Stimulated activated CD8-positive, alpha-beta memory T cell treated with anti-CD3 and anti-CD28 coated beads, Interleukin-15, amount 100 ng/mL, for 1 hour (primary cell): ENCODE measurements at regions not wholly inside any gene's neighbourhood (a gene's known extent, or its start where the extent isn't known, plus 50 kb on each side); places are given as distances from the start of the nearest gene placed in this dataset.
"Not testable (repeated sequence)": the region's sequence is repeated elsewhere in the genome, so short reads cannot be mapped to it uniquely, and the experiment has no call there.

Experiments used
- DNase-seq: peaks from one replicate; pipeline ENCODE4 v3.0.0-alpha.2; 2020; ENCODE audit warnings: low read depth

DNA sequence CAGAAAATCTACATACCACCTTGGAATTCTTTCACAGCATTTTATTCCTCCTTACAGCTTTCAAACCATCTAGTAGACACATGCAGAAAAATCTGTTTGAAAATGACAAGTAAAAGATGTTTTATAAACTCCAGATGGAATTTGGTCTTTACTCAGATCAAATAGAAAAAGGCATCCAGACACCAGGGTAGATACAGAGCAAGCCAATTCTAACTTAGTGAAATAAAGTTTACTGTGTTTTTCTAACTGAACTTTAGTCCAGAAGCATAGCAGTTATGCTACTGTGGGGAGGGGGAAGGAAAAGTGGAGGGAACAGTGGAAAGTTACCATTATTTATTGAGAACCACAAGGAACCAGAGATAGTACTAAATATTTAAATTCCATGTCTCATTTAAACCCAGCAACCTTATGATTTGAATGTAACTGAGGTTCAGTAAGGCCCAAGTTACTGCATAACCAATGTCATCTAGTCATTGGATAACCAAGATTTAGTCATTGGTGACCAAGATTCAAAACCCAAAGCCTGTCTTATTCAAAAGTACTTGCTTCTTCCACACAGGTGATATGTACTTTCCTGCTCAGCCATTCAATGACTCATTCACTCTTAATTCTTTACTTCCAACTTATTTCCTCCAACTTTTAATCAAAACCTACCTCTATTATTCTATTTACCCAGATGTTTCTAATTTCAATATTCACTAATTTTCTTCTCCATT, 57.7 kb downstream of the RAD51AP2 start:
- no peak for DNase-seq

DNA sequence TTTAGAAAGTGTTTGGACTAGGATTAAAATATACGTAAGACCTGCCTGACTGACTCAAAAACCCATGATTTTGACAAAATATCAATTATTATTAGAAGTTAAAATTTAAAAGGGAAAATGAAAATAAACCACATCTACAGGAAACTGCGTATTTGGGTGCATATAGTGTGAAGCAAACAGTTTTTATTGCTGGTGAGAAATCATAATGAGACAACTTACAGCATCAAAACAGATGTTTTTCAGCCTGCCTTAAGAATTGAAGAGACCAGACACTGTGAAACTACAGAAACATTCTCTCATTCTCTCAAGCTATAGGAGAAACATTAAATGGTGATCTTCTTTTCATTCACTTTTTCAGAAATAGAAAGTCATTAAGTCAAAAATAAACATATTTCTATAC, 62.9 kb downstream of the RAD51AP2 start:
- no peak for DNase-seq

DNA sequence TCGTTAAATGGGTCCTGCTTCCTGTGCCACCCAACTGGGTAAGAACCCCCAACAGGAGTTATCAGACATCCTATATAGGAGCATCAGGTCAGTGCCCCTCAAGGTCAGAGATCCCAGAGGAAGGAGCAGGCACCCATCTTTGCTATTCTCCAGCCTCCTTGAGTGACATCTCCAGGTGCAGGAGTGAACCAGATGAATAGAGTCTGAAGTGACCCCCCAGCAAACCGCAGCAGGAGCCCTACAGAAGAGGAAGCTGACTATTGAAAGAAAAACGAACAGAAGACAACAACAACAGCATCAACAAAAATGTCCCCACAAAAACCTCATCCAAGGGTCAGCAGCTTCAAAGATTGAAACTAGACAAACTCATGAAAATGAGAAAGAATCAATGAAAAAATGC, 72.0 kb downstream of the RAD51AP2 start:
- DNase-seq = not testable (repeated sequence)

DNA sequence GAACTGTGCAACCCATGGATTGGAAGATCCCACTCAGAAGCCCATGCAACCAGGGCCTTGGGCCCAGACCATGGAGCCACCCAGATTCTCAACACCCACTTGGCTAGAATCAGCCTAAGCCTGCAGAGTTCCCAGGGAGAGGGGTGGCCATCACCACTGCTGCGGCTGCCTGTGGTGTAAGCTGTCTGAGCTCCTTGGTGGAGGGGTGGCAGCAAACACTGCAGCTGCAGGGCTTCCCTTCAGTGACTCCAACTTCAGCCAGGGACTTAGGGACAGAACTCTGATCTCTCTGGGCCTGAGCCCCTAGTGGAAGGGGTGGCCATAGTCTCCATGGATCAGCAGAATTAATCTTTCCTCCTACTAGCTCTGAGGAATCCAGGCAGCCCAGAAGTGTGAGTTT, 72.5 kb downstream of the RAD51AP2 start:
- DNase-seq = no peak

DNA sequence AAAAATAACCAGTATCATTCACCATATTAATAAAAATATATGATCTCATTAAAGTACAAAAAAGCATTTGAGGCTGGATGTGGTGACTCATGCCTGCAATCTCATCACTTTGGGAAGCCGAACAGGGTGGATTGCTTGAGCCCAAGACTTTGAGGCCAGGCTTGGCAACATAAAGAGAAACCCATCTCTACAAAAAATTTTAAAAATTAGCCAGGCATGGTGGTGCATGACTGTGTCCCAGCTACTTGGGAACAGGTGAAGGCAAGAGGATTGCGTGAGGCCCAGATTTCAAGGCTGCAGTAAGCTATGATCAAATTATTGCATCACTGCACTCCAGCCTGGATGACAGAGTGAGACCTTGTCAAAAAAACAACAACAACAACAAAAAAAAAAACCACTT, 75.9 kb downstream of the RAD51AP2 start:
- DNase-seq = no peak

DNA sequence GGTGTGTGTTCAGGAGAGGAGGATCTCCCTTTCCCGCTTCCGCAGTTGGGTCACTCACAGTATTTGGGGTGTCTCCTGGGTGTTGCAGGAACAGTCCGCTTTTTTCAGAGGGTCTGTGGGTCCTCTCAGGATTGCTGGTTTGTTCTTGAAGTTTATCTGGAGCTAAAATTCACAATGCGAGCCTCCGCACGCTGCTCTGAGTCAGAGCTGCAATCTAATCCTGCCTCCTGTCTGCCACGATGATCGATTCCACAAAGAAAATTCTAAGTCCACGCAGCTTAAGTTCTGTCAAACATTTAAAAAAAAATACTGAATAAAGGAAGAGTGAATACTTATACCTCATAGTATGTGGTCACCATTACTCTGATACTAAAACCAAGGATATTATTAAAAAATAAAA, 76.5 kb downstream of the RAD51AP2 start:
- DNase-seq = no peak

DNA sequence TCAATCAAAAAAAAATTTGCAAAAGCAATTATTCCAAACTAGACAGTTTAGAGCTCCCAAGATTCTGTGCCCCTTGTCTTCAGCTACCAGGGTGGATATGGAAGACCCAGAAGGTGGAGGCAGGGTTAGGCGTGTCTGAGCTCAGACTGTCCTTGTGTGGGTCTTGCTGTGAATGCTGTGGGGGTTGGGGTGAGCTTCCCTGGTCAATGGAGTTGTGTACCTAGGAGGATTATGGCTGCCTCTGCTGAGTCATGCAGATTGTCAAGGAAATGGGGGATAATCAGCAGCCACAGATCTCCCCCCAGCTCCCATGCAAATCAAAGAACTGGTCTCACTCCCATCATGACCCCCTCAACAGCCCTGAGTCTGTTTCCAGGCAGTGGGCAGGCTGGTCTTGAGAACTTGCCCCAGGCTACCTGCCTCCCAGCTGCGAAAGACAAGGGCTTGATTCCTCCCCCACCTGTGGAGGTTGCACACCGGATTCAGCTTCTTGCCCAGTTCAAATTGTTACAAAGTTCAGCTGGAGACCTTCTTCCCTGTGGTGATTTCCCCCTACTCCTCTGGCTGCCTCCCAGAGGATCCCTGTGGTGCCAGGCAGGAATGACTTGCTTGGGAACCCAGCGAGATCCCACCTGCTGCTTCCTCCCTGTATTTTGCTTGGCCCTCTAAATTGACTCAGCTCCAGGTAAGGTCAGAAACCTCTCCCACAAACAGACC, 77.0 kb downstream of the RAD51AP2 start:
- no peak for DNase-seq

DNA sequence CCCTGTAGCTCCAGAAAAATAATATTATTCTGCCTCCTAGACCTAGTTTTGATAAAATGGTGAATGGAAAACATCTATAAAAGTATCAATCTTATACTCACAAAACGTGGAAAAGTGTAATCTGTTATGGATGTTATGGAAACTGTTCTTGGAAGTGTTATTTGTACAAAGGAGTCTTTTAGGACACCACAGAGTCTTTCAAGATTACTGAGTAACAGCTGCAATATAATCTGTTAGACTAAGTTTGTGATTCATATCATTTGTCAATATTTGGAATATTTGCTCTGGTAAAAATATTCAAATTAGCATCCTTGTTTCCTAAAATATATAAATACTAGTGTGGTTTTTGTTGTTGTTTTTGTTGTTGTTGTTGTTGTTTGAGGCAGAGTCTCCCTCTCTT, 87.9 kb downstream of the RAD51AP2 start:
- DNase-seq = no peak

DNA sequence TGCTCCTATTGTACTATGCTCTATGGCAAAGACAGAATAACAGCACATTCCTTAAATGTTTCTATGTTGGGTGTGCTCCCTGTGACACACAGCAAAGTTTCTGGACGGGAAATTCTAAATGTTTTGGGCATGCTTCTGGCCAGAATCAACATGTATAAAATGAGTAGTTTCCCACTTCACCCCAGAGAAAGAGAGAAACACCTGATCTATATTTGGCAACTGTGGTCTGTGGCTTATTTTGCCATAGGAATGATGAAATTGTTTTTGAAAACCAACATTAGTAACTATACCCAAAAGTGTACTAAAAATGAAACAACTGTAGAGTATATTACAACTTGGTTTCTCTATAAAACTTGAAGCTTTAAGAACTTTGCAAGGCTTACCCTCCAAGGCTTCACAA, 89.1 kb downstream of the RAD51AP2 start:
- no peak for DNase-seq

DNA sequence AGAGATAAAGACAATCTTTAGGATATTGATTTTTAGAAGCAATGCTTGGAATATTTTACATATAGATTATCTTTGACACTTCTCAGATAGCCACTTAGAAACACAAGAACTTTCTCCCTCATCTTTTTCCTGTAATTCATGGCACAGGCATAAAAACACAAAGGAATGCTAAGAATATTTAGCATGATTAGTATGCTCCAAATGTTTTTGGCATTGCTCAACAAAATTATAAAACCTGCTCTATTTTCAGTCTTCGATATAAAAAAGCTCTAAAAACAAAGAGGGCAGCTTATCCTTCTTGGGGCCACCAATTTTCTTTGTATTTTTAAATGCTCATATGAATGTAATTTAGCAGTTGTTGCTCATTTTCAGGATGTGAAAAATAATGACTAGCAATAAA, 90.8 kb downstream of the RAD51AP2 start:
- no peak for DNase-seq

DNA sequence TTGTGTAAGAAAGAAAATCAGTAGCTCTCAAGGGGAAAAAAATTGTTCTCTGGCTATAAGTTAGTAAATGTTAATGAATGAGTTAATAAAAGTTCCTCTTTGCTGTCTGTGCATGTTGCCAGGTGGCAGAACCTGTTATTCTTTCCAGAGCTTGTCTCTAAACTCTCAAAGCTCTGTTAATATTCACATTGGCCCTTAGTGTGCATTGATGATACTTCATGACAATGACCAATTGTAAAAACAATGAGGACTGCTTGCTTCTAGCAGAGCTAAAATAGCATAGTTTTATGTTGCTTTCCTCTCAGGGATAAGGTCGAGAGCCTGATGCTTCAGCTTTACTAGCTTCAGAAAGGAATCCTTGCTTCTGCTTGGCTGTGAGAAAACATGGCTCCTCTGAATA, 91.5 kb downstream of the RAD51AP2 start:
- DNase-seq = no peak

DNA sequence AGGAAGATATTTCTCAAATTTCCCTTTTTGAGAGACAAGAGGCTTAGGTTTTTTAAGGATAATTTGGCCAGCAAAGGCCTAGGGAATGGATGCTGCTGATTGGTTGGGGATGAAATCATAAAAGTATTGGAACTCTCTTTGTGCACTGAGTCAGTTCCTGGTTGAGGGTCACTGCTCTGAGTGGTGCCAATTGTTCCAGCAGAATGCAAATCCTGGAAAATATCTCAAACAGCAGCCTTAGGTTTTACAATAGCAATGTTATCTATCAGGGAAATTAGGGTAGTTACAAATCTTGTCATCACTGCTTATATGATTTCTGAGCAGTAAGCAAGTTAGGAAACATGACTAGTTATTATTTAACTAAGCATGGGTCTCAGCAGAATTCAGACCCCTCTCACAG, 96.2 kb downstream of the RAD51AP2 start:
- DNase-seq = no peak

DNA sequence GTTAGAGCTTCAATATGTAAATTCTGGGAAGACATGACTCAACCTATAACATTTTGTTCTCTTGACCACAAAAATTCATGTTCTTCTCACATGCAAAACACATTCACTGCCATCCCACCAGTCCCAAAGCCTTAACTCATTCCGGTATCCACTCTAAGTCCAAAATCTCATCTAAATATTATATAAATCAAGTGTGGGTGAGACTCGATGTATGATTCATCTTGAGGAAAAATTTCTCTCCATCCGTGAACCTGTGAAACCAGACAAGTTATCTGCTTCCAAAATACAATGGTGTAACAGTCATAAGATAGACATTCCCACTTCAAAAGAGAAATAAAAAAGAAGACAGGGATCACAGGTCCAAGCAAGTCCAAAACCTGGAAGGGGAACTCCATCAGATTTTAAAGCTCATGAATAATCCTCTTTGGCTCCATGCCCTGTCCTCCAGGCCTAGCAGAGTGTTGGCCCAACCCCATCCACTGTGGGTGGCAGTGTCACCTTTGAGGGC, 101.3 kb downstream of the RAD51AP2 start:
- DNase-seq = no peak

DNA sequence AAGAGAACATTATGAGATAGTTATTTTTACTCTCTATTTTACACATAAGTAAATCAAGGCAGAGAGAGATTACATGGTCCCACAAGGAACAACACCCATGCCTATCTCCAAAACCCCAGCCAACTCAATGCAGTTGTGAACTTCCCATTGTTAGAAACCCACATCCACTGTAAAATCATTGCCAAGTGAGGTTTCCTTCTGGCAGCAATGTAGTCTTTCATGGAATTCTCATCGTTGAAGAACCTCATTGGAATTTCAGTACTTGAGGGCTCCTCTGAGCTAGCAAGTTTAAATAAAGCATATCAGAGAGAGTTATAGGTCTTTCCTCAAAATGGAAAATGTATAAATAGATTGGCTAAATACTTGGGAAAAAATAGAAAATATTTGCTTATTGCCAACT, 105.2 kb downstream of the RAD51AP2 start:
- DNase-seq = no peak

DNA sequence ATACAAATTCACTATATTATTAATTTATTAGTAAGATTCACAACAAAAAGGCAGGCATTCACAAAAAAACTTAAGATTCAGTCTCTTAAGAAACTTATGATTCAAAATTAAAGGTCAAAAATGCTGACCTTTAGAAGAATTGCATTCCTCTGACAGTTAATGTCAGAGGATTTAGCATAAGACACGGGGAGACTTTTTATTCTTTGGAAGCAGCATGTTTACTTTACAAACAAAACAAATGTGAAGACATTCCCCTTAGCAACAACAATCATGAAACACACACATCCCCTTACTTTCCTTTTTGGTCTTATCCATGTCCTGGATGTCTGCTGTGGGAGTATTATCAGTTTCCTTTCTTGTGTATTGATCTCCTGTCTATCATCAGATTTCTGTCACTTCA, 117.1 kb downstream of the RAD51AP2 start:
- no peak for DNase-seq

DNA sequence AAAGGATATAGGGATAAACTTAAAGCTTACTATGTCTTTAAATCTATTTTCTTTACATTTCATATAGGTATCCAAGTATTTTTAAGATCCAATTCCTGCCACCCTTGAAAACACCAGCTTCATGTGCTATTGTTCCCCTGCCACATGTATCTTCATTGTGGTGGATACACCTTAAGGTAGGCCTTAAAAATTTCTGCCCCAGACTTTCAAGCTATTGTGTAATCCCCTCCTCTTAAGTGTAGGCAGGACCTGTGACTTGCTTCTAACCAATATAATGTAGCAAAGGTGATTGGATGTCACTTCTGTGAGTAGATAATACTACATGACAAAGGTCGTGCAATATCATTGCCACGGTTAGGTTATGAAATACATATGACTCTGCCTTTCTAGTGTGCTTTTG, 119.5 kb downstream of the RAD51AP2 start:
- no peak for DNase-seq

DNA sequence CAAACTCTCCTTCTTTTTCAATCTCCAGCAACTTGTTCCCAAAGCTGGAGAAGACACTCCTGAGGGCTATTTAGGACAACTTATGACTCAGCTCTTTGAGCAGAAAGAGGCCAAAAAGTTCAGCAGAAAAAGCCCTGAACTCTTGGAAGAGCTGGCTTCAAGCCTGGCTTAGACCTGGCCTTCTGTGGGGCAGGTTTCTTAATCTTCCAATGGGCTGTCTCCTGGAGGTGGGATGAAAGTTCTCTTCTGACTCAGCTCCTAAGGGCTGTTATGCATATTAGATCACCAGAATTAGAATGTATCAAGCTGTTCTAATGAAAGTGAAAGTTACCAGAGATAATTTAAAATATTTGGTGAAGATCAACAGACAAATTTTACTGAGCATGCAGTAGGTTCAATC, 129.4 kb downstream of the RAD51AP2 start:
- DNase-seq = no peak

DNA sequence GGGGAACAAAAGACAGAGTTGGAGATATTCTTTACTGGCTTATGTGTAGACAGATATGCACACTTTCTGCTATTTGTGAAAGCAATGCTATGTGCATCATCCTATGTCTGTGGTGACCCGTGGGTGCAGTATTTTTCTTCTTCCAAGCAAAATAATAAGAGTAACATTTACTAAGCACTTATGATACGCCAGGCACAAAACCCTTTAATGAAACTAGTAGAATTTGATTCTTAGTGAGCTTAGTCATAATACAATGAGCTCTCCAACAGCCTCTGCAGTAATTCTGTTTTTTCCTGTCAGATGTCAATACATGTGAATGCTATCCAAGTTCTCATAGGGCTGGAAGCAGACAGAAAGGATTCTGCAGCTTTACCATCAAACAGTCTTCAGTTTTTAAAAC, 130.6 kb downstream of the RAD51AP2 start:
- no peak for DNase-seq

DNA sequence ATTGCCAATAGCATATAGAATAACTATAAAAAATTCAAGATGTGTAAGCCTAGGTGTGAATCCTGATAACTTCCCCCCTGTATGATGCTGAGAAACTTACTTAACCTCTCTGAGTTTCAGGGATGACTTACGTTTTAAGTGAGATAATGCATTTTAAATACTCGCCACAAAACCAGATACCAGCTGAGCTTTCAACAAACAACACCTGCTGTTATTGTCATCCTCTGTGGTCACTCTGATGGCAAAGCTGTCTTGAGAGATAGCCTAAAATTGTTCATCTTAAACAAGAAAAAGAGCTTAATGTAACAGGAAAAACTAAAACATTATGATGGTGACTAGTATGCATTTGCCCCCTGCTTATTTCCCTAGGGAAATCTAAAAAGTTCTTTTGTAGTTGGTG, 131.5 kb downstream of the RAD51AP2 start:
- no peak for DNase-seq

DNA sequence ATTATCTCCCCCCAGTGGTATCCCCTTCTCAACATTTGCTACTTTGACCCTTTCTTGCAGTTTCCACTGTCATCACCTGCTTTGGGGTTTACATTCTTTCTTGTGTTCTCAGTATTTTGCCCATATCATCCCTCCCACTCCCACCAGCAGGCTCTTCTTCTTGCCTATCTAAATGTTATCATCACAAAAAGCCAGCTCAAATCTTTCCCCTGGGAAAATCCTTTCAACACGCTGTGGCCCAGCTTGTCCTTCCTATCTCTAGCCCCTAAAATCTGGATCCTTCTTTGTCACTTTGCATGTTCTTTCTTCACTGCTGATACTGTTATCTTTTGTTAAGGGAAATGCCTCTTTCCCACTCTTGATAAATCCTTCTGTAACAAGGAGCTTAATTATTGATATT, 138.2 kb downstream of the RAD51AP2 start:
- no peak for DNase-seq

DNA sequence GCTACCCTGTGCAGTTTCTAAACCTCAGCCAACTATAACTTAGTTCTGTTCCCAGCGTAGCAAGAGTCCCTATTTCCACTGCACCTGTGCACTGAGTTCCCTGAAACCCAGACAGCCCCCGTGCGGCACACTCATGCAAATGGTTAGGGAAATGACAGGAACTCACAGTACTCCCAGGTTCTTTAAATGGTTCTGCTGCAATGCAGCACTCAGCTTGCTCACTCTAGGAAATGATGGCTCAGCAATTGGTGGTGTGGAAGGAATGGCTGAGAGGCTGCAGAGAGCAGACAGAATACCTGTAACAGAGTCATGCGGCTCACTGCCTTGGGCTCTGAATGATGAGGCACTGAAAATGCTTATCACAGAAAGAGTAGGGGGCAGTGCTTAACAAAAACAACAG, 143.0 kb downstream of the RAD51AP2 start:
- DNase-seq = no peak

DNA sequence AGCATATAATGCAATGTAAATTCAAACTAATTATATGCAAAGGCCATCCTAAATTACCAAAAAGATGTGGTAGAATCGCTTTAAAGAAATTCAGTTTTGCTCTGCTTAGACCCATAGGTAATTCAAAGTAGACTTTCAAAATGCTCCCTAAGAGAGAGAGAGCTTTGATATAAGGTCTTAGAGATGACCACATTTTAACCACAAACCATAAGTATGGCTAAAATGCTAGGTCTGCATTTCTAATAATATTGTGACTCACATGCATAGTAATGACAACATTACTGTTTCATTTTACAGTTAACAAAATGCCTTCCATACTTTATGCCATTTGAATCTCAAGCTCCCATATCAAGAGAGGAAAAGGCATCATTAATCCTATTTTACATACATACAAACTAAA, 144.5 kb downstream of the RAD51AP2 start:
- DNase-seq = no peak

DNA sequence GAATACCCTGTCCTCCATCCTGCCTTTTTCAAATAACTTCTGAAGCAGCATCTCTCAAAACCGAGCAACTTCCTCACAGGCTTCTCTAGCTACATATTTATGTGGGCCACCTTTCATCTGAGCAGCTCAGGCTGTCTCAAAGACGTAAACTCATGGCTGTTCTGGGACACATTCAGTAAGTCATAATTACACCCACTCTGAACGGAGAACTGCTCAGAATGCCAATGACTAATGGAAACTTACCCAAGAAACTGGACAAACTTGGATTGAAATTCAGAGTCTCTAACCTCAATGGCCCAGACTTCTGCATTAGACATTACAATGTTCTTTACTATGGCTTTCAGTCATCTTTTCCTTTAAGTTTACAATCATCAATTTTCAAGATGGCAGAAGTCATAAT, 145.2 kb downstream of the RAD51AP2 start:
- no peak for DNase-seq

DNA sequence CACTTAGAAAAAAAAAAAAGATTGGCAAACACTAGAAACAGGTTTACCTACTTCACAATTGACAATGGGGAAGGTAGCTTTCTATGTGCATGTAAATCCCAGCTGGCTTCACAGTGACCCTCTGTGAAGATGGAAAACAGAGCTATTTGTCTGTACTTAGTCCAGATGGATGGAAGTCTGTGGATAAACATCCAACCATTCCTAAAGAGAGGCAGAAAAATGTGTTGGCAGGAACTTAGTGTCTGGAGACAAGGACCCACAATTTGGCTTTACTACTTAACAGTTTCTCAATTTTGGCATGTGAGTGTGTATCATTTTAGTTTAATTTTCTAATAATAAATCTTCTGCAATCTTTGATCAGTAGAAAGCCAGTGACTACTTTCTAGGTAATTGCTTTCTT, 154.4 kb downstream of the RAD51AP2 start:
- DNase-seq = no peak
